ENCODE measurements at regions not wholly inside any gene's neighbourhood (a gene's known extent, or its start where the extent isn't known, plus 50 kb on each side); places are given as distances from the start of the nearest gene placed in this dataset.

DNA sequence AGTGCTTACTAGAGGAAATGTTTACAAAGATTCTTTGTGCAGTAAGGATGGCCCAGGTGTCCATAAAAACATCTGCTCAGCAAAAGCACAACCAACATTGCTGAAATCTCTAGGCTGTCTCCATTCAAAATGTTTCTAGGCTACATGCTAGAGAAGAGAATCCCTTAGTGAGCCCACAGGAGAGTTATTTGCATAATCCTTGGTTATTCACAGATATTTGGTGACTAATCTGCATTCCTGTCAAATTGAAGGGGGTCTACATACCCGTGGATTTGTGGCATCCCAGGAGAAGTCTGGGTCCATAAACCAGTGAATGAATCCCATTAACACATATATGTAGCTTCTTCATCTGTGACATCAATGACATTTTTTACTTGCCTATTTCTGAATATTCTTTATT lies 261.3 kb upstream of the ESRRG start:
- H3K27ac Mint-ChIP-seq = no peak overlapping the region
- peaks cover 5% of the 10 kb centered on the region for H3K9me3 Mint-ChIP-seq

DNA sequence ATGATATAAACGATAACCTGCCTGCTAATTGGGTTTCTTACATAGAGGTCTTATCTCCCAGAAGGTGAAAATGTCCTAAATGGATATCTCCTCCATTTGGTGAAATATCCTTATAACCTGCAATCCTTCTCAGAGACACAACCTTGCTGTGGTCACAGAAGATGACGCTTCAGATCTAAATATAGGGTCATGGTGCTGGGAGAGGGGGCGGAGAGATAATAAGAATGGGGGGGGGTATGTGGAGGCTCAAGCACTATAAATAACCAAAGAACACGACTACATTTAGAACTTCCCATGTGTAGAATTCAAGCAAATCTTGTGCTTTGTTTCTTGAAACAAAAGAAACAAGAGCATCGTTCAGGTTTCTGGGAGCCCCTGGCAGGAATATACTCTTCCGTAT lies 260.6 kb upstream of the ESRRG start:
- Mint-ChIP-seq H3K9me3 (peaks cover 8% of the 10 kb centered on the region), H3K4me3 (no peak overlapping the region), H3K27ac (no peak overlapping the region), H3K4me1 (ENCODE audit: low read depth) (no peaks in the 10 kb centered on the region), H3K36me3 (ENCODE audit: low read depth) (no peaks in the 10 kb centered on the region), H3K27me3 (no peaks in the 10 kb centered on the region)
- no peak for DNase-seq

More for the DNA sequence above, 261.3 kb upstream of the ESRRG start:
- no peak overlapping the region for H3K4me3 Mint-ChIP-seq
- H3K36me3 Mint-ChIP-seq (ENCODE audit: low read depth) = no peaks in the 10 kb centered on the region
- DNase-seq = no peak
- no peaks in the 10 kb centered on the region for H3K27me3 Mint-ChIP-seq
- no peaks in the 10 kb centered on the region for H3K4me1 Mint-ChIP-seq (ENCODE audit: low read depth)

DNA sequence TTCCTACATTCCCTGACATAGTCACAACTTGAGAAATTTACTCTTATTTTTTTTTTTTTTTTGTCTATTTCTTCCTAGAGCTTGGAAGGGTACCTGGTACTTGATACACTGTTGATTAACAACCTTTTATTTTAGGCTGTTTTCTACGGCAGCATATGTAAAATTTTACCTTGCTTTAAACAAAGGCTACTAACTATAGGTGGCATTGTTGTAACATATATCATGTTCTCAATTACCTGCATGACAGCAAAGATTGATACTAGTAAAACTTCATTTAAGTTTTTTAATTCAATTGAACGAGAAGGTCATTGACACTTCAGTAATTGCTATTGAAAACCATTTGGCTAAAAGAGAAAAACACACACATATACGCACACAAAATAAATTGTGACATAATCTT lies 238.3 kb upstream of the ESRRG start:
- no peaks in the 10 kb centered on the region for H3K4me1 Mint-ChIP-seq (ENCODE audit: low read depth)
- H3K36me3 Mint-ChIP-seq (ENCODE audit: low read depth) = no peaks in the 10 kb centered on the region
- peaks cover 6% of the 10 kb centered on the region for H3K9me3 Mint-ChIP-seq
- no peak overlapping the region for H3K4me3 Mint-ChIP-seq
- no peak overlapping the region for H3K27ac Mint-ChIP-seq
- H3K27me3 Mint-ChIP-seq = no peaks in the 10 kb centered on the region
- DNase-seq = no peak

DNA sequence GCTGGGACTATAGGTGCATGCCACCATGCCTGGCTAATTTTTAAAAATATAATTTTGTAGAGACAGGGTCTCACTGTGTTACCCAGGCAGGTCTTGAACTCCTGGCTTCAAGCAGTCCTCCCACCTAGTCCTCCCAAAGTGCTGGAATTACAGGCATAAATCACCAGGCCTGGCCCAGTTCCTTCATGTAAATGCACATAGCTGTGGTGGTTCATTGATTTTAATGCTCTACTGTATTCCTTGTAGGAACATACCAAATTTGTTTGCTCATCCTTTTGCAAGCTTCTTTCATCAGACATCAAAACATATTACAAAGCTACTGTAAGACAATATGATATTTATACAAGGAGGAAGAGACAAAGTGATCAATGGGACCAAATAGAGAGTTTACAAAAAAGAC lies 237.5 kb upstream of the ESRRG start:
- Mint-ChIP-seq H3K36me3 (ENCODE audit: low read depth) (no peaks in the 10 kb centered on the region), H3K4me1 (ENCODE audit: low read depth) (no peaks in the 10 kb centered on the region), H3K27me3 (no peaks in the 10 kb centered on the region), H3K9me3 (peaks cover 6% of the 10 kb centered on the region), H3K4me3 (no peak overlapping the region), H3K27ac (no peak overlapping the region)
- DNase-seq = no peak

DNA sequence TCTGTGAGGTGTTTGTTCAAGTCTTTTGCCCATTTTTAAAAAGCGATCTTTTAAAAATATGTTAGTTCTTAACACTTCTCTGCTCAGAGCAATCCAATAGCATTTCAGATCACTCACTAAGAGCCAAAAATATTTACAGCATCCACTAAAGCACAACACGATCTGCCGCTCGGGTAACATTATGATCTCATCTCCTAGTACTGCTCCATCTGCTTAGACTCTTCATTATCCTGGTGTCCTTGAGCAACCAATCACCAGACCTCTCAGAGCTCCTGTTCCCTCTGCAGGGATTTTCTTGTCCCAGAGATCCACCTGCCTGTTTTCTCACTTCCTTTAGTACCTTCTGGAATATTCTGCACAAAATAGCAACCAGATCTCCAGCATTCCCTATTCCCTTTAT lies 235.3 kb upstream of the ESRRG start:
- Mint-ChIP-seq H3K36me3 (ENCODE audit: low read depth) (no peaks in the 10 kb centered on the region), H3K4me3 (no peak overlapping the region), H3K27me3 (no peaks in the 10 kb centered on the region), H3K27ac (no peak overlapping the region), H3K4me1 (ENCODE audit: low read depth) (no peaks in the 10 kb centered on the region), H3K9me3 (peaks cover 6% of the 10 kb centered on the region)
- no peak for DNase-seq

DNA sequence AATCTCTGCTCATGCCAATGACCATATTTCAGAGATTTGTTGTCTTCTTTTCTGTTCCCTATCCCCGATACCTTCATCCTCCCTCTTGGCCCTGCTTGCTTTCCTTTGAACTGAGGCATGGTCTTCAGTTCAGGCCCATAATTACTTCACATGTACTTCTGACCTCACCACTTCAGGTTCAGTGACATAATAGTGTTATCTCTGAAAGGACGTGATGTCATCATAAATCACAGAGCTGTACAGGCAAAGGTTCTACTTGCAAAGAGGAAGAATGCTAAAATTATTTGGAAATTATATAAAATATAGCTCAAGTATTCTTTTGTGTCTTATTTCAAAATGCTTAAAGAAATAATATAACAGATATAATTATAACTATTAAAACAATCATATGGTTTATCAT lies 230.3 kb upstream of the ESRRG start:
- Mint-ChIP-seq H3K27ac (no peak overlapping the region), H3K4me3 (no peak overlapping the region), H3K9me3 (no peaks in the 10 kb centered on the region), H3K4me1 (ENCODE audit: low read depth) (no peaks in the 10 kb centered on the region), H3K36me3 (ENCODE audit: low read depth) (no peaks in the 10 kb centered on the region), H3K27me3 (no peaks in the 10 kb centered on the region)
- DNase-seq = no peak

DNA sequence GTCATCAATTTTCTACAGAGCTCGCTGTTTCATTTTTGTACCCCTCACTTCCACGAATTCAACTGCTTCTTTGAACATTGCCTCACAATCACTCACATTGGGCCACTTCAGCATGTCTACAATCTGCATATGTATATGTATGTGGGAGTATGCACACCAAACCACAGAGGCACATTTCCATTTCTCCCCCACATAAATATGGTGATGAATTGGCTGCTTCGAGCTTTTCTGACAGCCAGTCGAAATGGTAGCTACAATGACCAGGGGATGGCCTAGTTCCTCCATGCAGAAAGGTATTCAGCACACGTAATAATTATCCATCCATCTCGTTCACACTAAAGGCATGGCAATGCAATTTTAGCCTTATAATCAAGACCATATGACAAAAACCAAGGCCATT lies 229.6 kb upstream of the ESRRG start:
- Mint-ChIP-seq H3K9me3 (no peaks in the 10 kb centered on the region), H3K4me1 (ENCODE audit: low read depth) (no peaks in the 10 kb centered on the region), H3K27me3 (no peaks in the 10 kb centered on the region), H3K4me3 (no peak overlapping the region), H3K36me3 (ENCODE audit: low read depth) (no peaks in the 10 kb centered on the region), H3K27ac (no peak overlapping the region)
- DNase-seq = no peak

DNA sequence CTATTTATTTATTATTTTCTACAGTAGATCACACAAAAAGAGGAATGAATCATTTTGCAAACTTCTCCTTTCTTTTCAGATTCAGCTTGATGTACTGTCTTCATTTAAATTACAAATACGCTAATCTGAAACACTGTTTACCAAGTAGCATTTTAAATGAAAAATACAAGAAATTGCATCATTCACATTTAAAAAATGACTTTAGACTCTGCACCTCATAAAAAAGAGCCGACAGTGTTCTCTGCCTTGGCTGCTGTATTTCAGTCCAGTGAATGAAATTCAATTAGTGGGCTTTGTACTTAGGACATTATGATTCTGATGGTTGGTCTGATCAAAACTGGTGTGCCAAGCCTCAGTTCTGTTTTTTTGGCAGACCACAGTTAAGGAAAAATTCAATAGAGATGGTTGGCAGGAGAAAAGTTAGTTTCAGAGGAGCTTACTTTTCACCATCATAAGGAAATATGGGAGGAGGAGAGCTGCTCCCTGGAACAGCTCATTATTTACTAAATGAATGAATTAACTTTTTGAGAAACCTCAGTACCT lies 222.4 kb upstream of the ESRRG start:
- Mint-ChIP-seq H3K4me3 (no peak overlapping the region), H3K27ac (no peak overlapping the region), H3K36me3 (ENCODE audit: low read depth) (no peaks in the 10 kb centered on the region), H3K9me3 (peaks cover 5% of the 10 kb centered on the region), H3K4me1 (ENCODE audit: low read depth) (no peaks in the 10 kb centered on the region), H3K27me3 (no peaks in the 10 kb centered on the region)
- DNase-seq = no peak

DNA sequence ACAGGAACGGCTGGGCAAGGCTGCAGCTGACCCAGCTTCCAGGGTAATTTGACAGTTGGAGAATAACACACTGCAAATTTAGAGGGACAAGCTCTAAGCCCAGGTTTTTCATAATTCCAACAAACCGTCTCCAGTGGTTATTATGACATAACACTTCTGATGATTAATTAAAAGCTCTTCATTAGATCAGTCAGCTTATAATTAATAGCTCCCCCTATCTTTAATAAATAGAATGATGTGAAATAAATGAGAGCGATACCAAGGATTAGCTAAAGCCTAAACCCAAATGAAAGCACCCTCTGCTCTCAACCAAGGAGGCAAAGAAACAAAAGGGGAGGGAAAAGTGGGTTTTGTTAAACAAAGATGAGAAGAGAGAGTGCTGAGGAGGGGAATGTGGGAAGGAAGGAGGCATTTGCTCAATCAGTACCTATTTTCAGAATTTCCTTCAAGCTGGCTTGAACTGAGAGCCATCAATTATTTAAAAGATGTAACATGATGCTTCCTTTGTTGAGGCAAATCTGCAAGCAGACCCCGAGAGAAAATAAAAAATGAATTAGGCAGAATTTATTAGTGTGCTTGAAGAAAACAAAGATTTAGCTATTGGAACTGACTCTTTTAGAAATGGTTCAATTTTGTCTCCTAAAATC lies 221.8 kb upstream of the ESRRG start:
- no peaks in the 10 kb centered on the region for H3K27me3 Mint-ChIP-seq
- no peak overlapping the region for H3K4me3 Mint-ChIP-seq
- no peak for DNase-seq
- H3K4me1 Mint-ChIP-seq (ENCODE audit: low read depth) = no peaks in the 10 kb centered on the region
- no peak overlapping the region for H3K27ac Mint-ChIP-seq
- H3K36me3 Mint-ChIP-seq (ENCODE audit: low read depth) = no peaks in the 10 kb centered on the region
- H3K9me3 Mint-ChIP-seq = peaks cover 5% of the 10 kb centered on the region

DNA sequence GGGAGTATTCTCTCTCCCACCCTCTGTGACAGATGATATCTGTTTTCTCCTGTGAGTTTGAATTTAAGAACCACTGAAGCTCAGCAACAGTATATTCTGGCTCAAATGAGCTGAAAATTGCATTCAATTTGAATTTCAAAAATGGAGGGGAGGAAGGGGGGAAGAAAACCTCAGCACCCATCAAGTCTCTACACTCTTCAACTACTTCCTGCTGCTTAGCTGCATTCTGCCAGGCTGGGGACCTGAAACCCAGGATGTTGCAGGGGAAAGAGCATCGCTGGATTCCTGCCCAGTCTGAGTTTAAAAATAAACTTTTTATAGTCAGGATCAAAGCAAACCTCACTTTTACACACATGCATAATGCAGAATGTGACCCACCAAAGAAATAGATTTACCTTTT lies 214.3 kb upstream of the ESRRG start:
- Mint-ChIP-seq H3K4me1 (ENCODE audit: low read depth) (no peaks in the 10 kb centered on the region), H3K27me3 (no peaks in the 10 kb centered on the region), H3K36me3 (ENCODE audit: low read depth) (no peaks in the 10 kb centered on the region), H3K27ac (no peak overlapping the region), H3K4me3 (no peak overlapping the region), H3K9me3 (peaks cover 4% of the 10 kb centered on the region)
- no peak for DNase-seq

DNA sequence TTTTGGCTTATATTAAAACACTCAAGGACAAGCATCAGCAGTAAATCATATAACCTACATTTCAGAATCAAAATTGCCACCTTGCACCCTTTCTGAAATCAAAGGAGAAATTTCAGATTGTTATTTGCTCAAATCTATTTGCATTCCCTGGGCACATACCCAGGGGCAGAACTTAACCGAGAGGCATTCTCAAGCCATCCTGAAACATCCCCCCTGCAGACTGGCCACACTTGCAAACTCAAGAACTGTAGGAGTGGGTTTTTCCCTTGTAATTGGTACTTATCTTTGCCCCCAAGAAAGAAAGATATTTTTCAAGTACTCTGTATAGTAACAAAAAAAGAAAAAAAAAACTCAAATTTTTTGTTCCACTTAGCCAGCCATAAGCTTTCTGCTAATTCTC lies 213.6 kb upstream of the ESRRG start:
- no peak for DNase-seq
- peaks cover 4% of the 10 kb centered on the region for H3K9me3 Mint-ChIP-seq
- no peaks in the 10 kb centered on the region for H3K27me3 Mint-ChIP-seq
- H3K36me3 Mint-ChIP-seq (ENCODE audit: low read depth) = no peaks in the 10 kb centered on the region
- H3K27ac Mint-ChIP-seq = no peak overlapping the region
- H3K4me1 Mint-ChIP-seq (ENCODE audit: low read depth) = no peaks in the 10 kb centered on the region
- no peak overlapping the region for H3K4me3 Mint-ChIP-seq

DNA sequence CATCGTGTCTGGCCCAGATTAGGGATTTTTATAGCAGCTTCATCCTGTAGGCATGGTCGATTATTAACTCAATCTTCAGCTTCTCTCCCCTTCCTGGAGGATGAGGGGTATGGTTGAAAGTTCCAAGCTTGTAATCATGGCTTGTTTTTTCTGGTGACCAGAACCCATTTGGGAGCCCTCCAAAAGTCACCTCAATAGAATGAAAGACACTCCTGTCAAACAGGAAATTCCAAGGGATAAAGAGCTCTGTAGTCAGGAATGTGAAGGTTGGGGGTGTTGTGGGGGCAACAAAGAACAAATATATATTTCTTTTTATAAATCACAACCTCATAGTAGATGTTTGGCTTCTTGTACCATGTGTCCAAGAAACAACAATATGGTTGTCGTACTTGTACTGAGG lies 212.7 kb upstream of the ESRRG start:
- H3K27ac Mint-ChIP-seq = no peak overlapping the region
- peaks cover 4% of the 10 kb centered on the region for H3K9me3 Mint-ChIP-seq
- no peaks in the 10 kb centered on the region for H3K27me3 Mint-ChIP-seq
- H3K4me1 Mint-ChIP-seq (ENCODE audit: low read depth) = no peaks in the 10 kb centered on the region
- H3K4me3 Mint-ChIP-seq = no peak overlapping the region
- no peaks in the 10 kb centered on the region for H3K36me3 Mint-ChIP-seq (ENCODE audit: low read depth)
- DNase-seq = no peak

DNA sequence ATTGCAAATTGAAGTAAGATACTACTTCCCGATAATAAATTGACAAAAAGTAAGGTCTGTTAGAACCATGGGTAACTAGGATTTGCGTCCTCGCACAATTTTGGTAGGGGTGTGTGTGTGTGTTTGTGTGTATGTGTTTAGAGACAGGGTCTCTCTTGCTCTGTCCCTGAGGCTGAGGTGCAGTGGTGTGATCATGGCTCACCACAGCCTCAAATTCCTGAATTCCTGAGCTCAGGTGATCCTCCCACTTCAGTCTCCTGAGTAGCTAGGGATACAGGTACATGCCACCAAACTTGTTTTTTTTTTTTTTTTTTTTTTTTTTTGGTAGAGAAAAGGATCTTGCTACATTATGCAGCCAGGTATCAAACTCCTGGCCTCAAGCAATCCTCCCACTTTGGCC lies 209.2 kb upstream of the ESRRG start:
- no peak for DNase-seq
- Mint-ChIP-seq H3K9me3 (peaks cover 4% of the 10 kb centered on the region), H3K4me1 (ENCODE audit: low read depth) (no peaks in the 10 kb centered on the region), H3K36me3 (ENCODE audit: low read depth) (no peaks in the 10 kb centered on the region), H3K27ac (no peak overlapping the region), H3K27me3 (no peaks in the 10 kb centered on the region), H3K4me3 (no peak overlapping the region)

DNA sequence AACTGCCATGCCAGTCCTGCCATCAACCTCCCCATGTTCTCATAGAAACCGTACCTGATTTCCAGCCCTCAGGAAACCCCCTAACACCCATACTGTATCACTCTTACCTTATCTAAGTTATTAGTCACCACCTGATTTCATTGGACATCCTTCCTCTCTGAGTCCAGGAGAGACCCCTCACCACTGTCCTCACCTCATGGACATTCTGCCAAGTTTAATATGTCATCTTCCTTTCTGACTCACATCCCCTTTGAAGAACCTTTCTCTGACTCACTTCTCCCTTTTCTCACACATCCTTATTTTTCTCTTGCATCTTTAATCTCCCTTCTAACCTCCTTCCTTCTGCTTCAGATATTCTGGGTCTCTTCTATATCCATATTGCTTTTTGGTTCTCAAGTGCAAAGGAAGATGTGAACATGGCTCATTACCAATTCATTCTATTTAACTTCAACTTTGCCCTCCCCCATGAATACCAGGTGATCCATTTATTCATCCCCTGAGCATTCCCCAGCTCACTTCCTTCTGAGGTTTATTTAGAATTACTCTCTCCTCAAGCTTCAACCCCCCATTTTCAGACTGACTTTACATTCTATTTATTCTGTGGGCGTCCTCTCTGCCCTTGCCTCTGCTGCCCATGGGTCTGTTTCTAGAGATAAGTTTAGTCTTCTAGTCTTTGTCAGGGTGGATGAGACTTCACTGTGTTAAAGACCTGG lies 206.8 kb upstream of the ESRRG start:
- no peaks in the 10 kb centered on the region for H3K4me1 Mint-ChIP-seq (ENCODE audit: low read depth)
- H3K27me3 Mint-ChIP-seq = no peaks in the 10 kb centered on the region
- H3K9me3 Mint-ChIP-seq = peaks cover 5% of the 10 kb centered on the region
- no peaks in the 10 kb centered on the region for H3K36me3 Mint-ChIP-seq (ENCODE audit: low read depth)
- no peak overlapping the region for H3K4me3 Mint-ChIP-seq
- H3K27ac Mint-ChIP-seq = no peak overlapping the region
- DNase-seq = no peak

DNA sequence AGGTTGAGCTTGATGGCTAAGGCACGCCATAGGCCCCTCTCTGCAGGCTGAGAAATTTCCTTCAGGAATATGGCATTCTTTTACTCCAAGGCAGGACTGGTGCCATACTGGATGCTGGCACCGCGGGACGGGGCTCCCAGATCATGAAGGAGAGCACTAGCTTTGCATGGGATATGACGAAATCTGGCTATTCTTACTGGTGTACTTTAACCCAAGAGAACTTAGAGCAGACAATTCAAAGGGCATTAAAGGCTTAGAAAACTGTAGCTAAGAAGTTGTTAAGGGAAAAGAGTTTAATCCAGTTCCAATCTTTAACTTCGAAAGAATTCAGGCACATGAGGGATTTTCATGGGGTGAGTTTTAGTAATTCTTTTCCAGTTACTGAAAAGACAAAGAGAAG lies 204.4 kb upstream of the ESRRG start:
- DNase-seq = no peak
- Mint-ChIP-seq H3K9me3 (peaks cover 3% of the 10 kb centered on the region), H3K27ac (no peak overlapping the region), H3K36me3 (ENCODE audit: low read depth) (no peaks in the 10 kb centered on the region), H3K4me3 (no peak overlapping the region), H3K27me3 (no peaks in the 10 kb centered on the region), H3K4me1 (ENCODE audit: low read depth) (no peaks in the 10 kb centered on the region)
